ENCODE measurements at regions not wholly inside any gene's neighbourhood (a gene's known extent, or its start where the extent isn't known, plus 50 kb on each side); places are given as distances from the start of the nearest gene placed in this dataset.

GRCh38 chr1:5331101-5331500, 661.1 kb downstream of the NPHP4 start:
- no peak for DNase-seq (ENCODE audit: low spot score)
- peaks cover 2% of the 10 kb centered on the region for H3K36me3 Mint-ChIP-seq (ENCODE audit: low read depth)
- H3K9me3 Mint-ChIP-seq = peaks cover 25% of the 10 kb centered on the region
- H3K4me1 Mint-ChIP-seq (ENCODE audit: low read depth) = peaks cover 10% of the 10 kb centered on the region
- H3K27me3 Mint-ChIP-seq (ENCODE audit: low read depth) = no peaks in the 10 kb centered on the region
- H3K4me3 Mint-ChIP-seq = no peak overlapping the region
- H3K27ac Mint-ChIP-seq = no peak overlapping the region

GRCh38 chr1:5329068-5329739, 663.0 kb downstream of the NPHP4 start:
- H3K4me3 Mint-ChIP-seq = peak overlapping the region; percentile 52
- peaks cover 25% of the 10 kb centered on the region for H3K9me3 Mint-ChIP-seq
- H3K36me3 Mint-ChIP-seq (ENCODE audit: low read depth) = peaks cover 2% of the 10 kb centered on the region
- peaks cover 10% of the 10 kb centered on the region for H3K4me1 Mint-ChIP-seq (ENCODE audit: low read depth)
- H3K27ac Mint-ChIP-seq = peak overlapping the region; percentile 89
- no peak for DNase-seq (ENCODE audit: low spot score)
- H3K27me3 Mint-ChIP-seq (ENCODE audit: low read depth) = no peaks in the 10 kb centered on the region

- Mint-ChIP-seq H3K36me3 (ENCODE audit: low read depth) (peaks cover 2% of the 10 kb centered on the region), H3K27me3 (ENCODE audit: low read depth) (no peaks in the 10 kb centered on the region), H3K9me3 (peaks cover 25% of the 10 kb centered on the region), H3K27ac (no peak overlapping the region), H3K4me3 (no peak overlapping the region), H3K4me1 (ENCODE audit: low read depth) (peaks cover 10% of the 10 kb centered on the region)
- no peak for DNase-seq (ENCODE audit: low spot score)
Measured at GRCh38 chr1:5324883-5325282, 667.3 kb downstream of the NPHP4 start.

- Mint-ChIP-seq H3K36me3 (ENCODE audit: low read depth) (no peaks in the 10 kb centered on the region), H3K4me1 (ENCODE audit: low read depth) (no peaks in the 10 kb centered on the region), H3K4me3 (no peak overlapping the region), H3K27me3 (ENCODE audit: low read depth) (no peaks in the 10 kb centered on the region), H3K27ac (no peak overlapping the region), H3K9me3 (no peaks in the 10 kb centered on the region)
- no peak for DNase-seq (ENCODE audit: low spot score)
Measured at GRCh38 chr1:5318143-5318816, 663.9 kb downstream of the AJAP1 start.

- no peak for DNase-seq (ENCODE audit: low spot score)
- no peak overlapping the region for H3K4me3 Mint-ChIP-seq
- no peaks in the 10 kb centered on the region for H3K4me1 Mint-ChIP-seq (ENCODE audit: low read depth)
- H3K9me3 Mint-ChIP-seq = no peaks in the 10 kb centered on the region
- no peaks in the 10 kb centered on the region for H3K36me3 Mint-ChIP-seq (ENCODE audit: low read depth)
- no peaks in the 10 kb centered on the region for H3K27me3 Mint-ChIP-seq (ENCODE audit: low read depth)
- no peak overlapping the region for H3K27ac Mint-ChIP-seq
Measured at GRCh38 chr1:5317391-5317790, 663.0 kb downstream of the AJAP1 start.

- H3K4me1 Mint-ChIP-seq (ENCODE audit: low read depth) = no peaks in the 10 kb centered on the region
- no peaks in the 10 kb centered on the region for H3K36me3 Mint-ChIP-seq (ENCODE audit: low read depth)
- no peaks in the 10 kb centered on the region for H3K27me3 Mint-ChIP-seq (ENCODE audit: low read depth)
- no peak overlapping the region for H3K27ac Mint-ChIP-seq
- H3K4me3 Mint-ChIP-seq = no peak overlapping the region
- H3K9me3 Mint-ChIP-seq = no peaks in the 10 kb centered on the region
- DNase-seq (ENCODE audit: low spot score) = no peak
Measured at GRCh38 chr1:5312862-5313261, 658.5 kb downstream of the AJAP1 start.

DNA sequence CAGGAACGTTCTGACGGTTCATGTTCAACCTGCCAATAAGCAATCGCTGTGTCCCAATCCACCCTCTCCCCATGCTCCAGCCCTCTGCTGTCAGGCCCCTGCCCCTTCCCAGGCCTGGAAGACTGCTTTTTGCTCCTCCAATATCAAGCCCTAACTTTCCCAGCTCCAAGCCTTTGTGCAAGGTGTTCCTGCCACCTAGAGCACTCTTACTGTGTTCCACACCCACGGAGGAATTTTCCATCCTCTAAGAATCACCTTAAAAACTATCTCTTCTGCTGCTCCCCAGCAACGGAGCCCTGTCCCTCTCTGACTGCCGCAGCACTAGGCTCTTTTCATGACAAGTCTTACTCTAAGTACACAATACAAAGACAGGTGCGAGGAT, 657.9 kb downstream of the AJAP1 start:
- H3K9me3 Mint-ChIP-seq = no peaks in the 10 kb centered on the region
- no peak overlapping the region for H3K27ac Mint-ChIP-seq
- no peak overlapping the region for H3K4me3 Mint-ChIP-seq
- no peaks in the 10 kb centered on the region for H3K27me3 Mint-ChIP-seq (ENCODE audit: low read depth)
- no peaks in the 10 kb centered on the region for H3K4me1 Mint-ChIP-seq (ENCODE audit: low read depth)
- no peak for DNase-seq (ENCODE audit: low spot score)
- H3K36me3 Mint-ChIP-seq (ENCODE audit: low read depth) = no peaks in the 10 kb centered on the region

DNA sequence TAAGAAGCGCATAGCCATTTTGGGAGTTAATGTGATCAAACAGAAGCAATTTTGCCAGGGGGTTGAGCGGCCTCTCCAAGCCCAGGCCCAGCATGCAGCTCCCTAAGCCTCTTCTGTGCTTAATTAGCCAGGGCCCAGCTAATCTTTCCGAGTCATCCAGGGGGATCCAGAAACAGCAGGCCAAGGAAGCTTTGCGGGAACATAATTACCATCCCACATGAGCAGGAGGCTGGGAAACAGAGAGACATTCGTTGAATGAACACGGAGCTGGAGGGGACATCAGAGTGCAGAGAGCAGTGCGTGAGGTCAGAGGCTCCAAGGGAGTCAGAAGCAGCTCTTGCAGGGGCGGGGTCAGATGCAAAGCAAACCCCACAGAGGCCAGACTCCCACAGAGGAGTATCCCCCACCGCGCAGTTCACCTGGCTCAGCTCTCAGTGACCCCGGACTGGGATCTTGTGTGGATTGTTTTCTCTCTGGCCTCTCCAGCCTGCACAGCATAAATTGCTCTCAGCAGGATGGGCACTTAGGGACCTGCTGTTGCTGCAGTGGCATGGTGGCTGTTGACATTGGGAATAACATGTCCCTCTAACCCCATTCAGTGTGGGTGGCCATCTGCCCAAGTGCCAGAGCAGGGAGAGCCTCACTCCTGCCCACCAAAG, 657.4 kb downstream of the AJAP1 start:
- Mint-ChIP-seq H3K36me3 (ENCODE audit: low read depth) (no peaks in the 10 kb centered on the region), H3K27me3 (ENCODE audit: low read depth) (no peaks in the 10 kb centered on the region), H3K4me3 (no peak overlapping the region), H3K4me1 (ENCODE audit: low read depth) (no peaks in the 10 kb centered on the region), H3K9me3 (no peaks in the 10 kb centered on the region), H3K27ac (no peak overlapping the region)
- no peak for DNase-seq (ENCODE audit: low spot score)

DNA sequence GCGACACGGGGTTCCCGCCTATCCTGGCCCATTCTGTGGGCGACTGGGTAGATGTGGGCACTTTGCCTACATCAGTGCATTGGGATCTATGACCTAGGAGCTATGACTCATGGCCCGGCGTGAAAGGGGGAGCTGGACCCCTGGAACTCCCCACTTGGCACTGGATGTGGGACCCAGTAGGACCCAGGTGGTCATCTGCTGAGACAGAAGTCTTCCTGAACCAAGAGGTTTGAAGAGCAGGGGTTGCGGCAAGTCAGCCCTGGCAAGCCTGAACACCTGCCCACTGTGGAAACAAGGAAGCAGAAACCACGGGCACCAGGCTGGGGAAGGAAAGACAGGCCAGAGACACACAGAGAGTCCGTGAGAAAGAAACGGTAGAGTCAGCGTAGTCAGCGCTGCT, 656.7 kb downstream of the AJAP1 start:
- Mint-ChIP-seq H3K27me3 (ENCODE audit: low read depth) (no peaks in the 10 kb centered on the region), H3K9me3 (no peaks in the 10 kb centered on the region), H3K4me3 (no peak overlapping the region), H3K4me1 (ENCODE audit: low read depth) (no peaks in the 10 kb centered on the region), H3K36me3 (ENCODE audit: low read depth) (no peaks in the 10 kb centered on the region), H3K27ac (no peak overlapping the region)
- no peak for DNase-seq (ENCODE audit: low spot score)

DNA sequence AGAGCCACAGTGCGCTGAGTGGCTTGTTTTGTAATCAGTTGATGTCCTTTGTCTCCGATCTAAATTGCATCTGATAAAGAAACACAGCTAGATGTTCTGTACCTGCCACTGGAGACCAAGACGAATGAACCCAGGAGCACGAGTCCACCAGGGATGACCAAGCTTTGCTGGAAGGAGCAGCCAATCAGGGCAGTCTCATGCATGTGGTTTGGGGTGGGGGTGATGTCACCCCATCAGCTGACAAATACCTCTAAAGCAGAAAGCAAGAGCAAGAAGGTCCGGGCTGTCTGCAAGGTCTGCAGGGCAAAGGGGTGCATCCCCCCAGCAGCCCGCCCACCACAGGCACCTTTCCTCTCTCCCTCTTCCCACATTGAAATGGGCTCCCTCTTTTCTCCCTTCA, 653.8 kb downstream of the AJAP1 start:
- Mint-ChIP-seq H3K4me1 (ENCODE audit: low read depth) (no peaks in the 10 kb centered on the region), H3K36me3 (ENCODE audit: low read depth) (no peaks in the 10 kb centered on the region), H3K27ac (no peak overlapping the region), H3K4me3 (no peak overlapping the region), H3K9me3 (no peaks in the 10 kb centered on the region), H3K27me3 (ENCODE audit: low read depth) (no peaks in the 10 kb centered on the region)
- DNase-seq (ENCODE audit: low spot score) = no peak

GRCh38 chr1:5304702-5305101, 650.3 kb downstream of the AJAP1 start:
- Mint-ChIP-seq H3K36me3 (ENCODE audit: low read depth) (no peaks in the 10 kb centered on the region), H3K4me1 (ENCODE audit: low read depth) (no peaks in the 10 kb centered on the region), H3K27me3 (ENCODE audit: low read depth) (no peaks in the 10 kb centered on the region), H3K27ac (no peak overlapping the region), H3K9me3 (no peaks in the 10 kb centered on the region), H3K4me3 (no peak overlapping the region)
- DNase-seq (ENCODE audit: low spot score) = no peak

DNA sequence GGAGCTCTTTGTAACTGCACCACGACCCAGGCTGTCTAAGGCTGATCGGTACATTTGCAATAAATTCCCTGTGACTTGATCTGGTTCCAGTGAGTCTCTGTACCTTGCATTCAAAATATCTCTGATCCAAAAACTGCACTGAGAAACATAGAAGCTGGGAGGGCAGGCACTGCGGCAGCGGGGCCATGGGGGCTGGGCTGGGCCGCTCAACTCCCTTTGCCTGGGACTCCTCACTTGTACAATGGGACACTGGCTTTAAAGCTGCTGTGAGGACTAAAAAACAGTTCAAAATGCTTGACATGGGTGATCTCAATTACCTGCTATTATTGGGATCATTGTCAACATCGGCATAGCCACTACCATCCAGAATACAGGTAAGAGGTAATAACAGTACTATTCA, 644.0 kb downstream of the AJAP1 start:
- no peaks in the 10 kb centered on the region for H3K4me1 Mint-ChIP-seq (ENCODE audit: low read depth)

GRCh38 chr1:5297886-5298239, 643.5 kb downstream of the AJAP1 start:
- H3K4me3 Mint-ChIP-seq = no peak overlapping the region
- no peaks in the 10 kb centered on the region for H3K4me1 Mint-ChIP-seq (ENCODE audit: low read depth)
- no peaks in the 10 kb centered on the region for H3K27me3 Mint-ChIP-seq (ENCODE audit: low read depth)
- no peaks in the 10 kb centered on the region for H3K9me3 Mint-ChIP-seq
- DNase-seq (ENCODE audit: low spot score) = no peak
- no peaks in the 10 kb centered on the region for H3K36me3 Mint-ChIP-seq (ENCODE audit: low read depth)
- H3K27ac Mint-ChIP-seq = no peak overlapping the region

More for the DNA sequence above, 644.0 kb downstream of the AJAP1 start:
- H3K27ac Mint-ChIP-seq = no peak overlapping the region
- H3K9me3 Mint-ChIP-seq = no peaks in the 10 kb centered on the region
- no peak overlapping the region for H3K4me3 Mint-ChIP-seq
- H3K36me3 Mint-ChIP-seq (ENCODE audit: low read depth) = no peaks in the 10 kb centered on the region
- H3K27me3 Mint-ChIP-seq (ENCODE audit: low read depth) = no peaks in the 10 kb centered on the region
- DNase-seq (ENCODE audit: low spot score) = no peak

GRCh38 chr1:5297180-5297885, 642.9 kb downstream of the AJAP1 start:
- no peak for DNase-seq (ENCODE audit: low spot score)
- no peaks in the 10 kb centered on the region for H3K9me3 Mint-ChIP-seq
- H3K4me3 Mint-ChIP-seq = no peak overlapping the region
- no peaks in the 10 kb centered on the region for H3K36me3 Mint-ChIP-seq (ENCODE audit: low read depth)
- H3K27me3 Mint-ChIP-seq (ENCODE audit: low read depth) = no peaks in the 10 kb centered on the region
- no peak overlapping the region for H3K27ac Mint-ChIP-seq
- no peaks in the 10 kb centered on the region for H3K4me1 Mint-ChIP-seq (ENCODE audit: low read depth)

Data from T-helper 2 cell treated with Interferon-gamma antibody and Interleukin-4, amounts not matched to agents 5 μg/mL and 100 μg/mL, for 36 hours (primary cell).